IPS-15b (cell line): ENCODE measurements at regions not wholly inside any gene's neighbourhood (a gene's known extent, or its start where the extent isn't known, plus 50 kb on each side); places are given as distances from the start of the nearest gene placed in this dataset.

ENCODE experiments used
- H3K27me3 ChIP-seq: one replicate; pipeline ENCODE4 v1.6.1; 2013; ENCODE audit warnings: low read length; ENCODE audit not compliant: control insufficient read depth, insufficient read depth
- H3K36me3 ChIP-seq: one replicate; pipeline ENCODE4 v1.6.1; 2013; ENCODE audit warnings: low read length; ENCODE audit not compliant: control insufficient read depth, insufficient read depth
- H3K4me1 ChIP-seq: one replicate; pipeline ENCODE4 v1.6.1; 2013; ENCODE audit warnings: mild to moderate bottlenecking, low read length; ENCODE audit not compliant: control insufficient read depth, insufficient read depth
- H3K4me3 ChIP-seq: one replicate; pipeline ENCODE4 v1.5.1; 2013; ENCODE audit warnings: low read depth, low read length
- H3K9ac ChIP-seq: one replicate; pipeline ENCODE4 v1.6.1; 2013; ENCODE audit warnings: low read depth, mild to moderate bottlenecking, low read length
- H3K9me3 ChIP-seq: one replicate; pipeline ENCODE4 v1.6.1; 2013; ENCODE audit warnings: mild to moderate bottlenecking, low read length; ENCODE audit not compliant: control insufficient read depth, insufficient read depth

DNA sequence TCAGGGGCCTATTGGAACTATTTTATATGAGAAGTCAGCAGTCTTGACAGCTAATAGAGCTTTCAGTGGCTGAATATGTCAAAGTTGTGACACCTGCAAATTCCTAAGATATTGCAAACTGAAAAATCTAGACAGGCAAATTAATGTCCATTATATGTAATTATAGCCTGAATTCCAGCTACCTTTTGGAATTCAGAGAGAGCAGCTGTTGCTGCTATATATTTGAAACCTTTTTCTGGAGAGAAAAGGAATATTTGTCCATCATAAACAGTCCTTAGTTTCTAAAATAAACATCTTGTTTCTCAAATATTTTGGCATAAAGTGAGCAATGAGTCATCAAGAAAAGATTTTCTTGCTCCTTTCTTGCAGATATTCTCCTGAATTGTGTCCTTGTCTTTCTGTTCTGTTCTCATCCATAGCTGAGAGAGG lies 408.9 kb upstream of the SEMA3D start:
- H3K9me3 ChIP-seq: no peaks in the 10 kb centered on the region
- no peaks in the 10 kb centered on the region for H3K27me3 ChIP-seq
- no peaks in the 10 kb centered on the region for H3K36me3 ChIP-seq
- no peaks in the 10 kb centered on the region for H3K4me1 ChIP-seq
- no peak overlapping the region for H3K9ac ChIP-seq
- H3K4me3 ChIP-seq: no peak overlapping the region

GRCh38 chr7:85593355-85593754 lies 406.5 kb upstream of the SEMA3D start:
- Histone ChIP-seq H3K9ac (no peak overlapping the region), H3K27me3 (no peaks in the 10 kb centered on the region), H3K4me1 (no peaks in the 10 kb centered on the region), H3K4me3 (no peak overlapping the region), H3K9me3 (no peaks in the 10 kb centered on the region), H3K36me3 (no peaks in the 10 kb centered on the region)

DNA sequence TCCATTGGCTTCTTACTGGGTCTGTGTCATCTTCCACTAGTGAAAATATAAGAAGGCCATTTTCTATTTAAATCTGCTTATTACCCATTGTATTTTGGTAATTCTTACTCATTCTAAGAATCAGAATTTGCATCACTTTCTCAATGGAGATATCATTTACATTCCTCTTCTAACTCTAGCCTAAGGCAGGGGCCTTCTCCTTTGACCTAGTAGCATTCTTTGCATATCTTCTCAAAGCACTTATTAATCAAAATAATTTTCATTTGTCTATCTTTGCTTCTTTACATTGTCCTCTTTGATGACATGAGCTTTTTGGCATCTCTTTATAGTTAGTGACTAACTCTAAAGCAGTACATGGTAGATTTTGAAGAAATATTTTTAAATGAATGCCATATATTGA lies 400.9 kb upstream of the SEMA3D start:
- H3K4me1 ChIP-seq: no peaks in the 10 kb centered on the region
- no peak overlapping the region for H3K9ac ChIP-seq
- no peaks in the 10 kb centered on the region for H3K27me3 ChIP-seq
- H3K4me3 ChIP-seq: no peak overlapping the region
- no peaks in the 10 kb centered on the region for H3K36me3 ChIP-seq
- no peaks in the 10 kb centered on the region for H3K9me3 ChIP-seq

DNA sequence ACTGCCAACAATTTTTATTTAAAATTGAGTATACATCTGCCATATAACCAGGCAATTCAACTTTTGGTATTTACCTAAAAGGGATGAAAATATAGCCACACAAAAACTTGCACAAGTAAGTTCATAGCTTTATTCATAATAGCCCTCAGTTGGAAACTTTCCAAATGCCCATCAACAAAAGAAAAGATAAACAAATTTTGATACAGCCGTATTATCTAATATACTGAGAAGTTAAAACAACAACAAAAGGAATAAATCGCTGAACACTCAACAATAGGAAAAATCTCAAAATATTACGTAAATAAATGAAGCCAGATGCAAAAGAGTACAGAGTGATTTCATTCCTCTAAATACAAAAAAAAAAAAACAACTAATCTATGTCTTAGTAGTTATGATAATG lies 399.2 kb upstream of the SEMA3D start:
- Histone ChIP-seq H3K36me3 (no peaks in the 10 kb centered on the region), H3K27me3 (no peaks in the 10 kb centered on the region), H3K4me1 (no peaks in the 10 kb centered on the region), H3K4me3 (no peak overlapping the region), H3K9ac (no peak overlapping the region), H3K9me3 (no peaks in the 10 kb centered on the region)

- H3K36me3 ChIP-seq: no peaks in the 10 kb centered on the region
- no peaks in the 10 kb centered on the region for H3K4me1 ChIP-seq
- H3K9ac ChIP-seq: no peak overlapping the region
- H3K9me3 ChIP-seq: no peaks in the 10 kb centered on the region
- H3K4me3 ChIP-seq: no peak overlapping the region
- no peaks in the 10 kb centered on the region for H3K27me3 ChIP-seq
These were observed 396.5 kb upstream of the SEMA3D start for GRCh38 chr7:85583131-85583953.

GRCh38 chr7:85573844-85574243 lies 387.0 kb upstream of the SEMA3D start:
- Histone ChIP-seq H3K36me3 (no peaks in the 10 kb centered on the region), H3K4me3 (no peak overlapping the region), H3K27me3 (no peaks in the 10 kb centered on the region), H3K9me3 (no peaks in the 10 kb centered on the region), H3K4me1 (no peaks in the 10 kb centered on the region), H3K9ac (no peak overlapping the region)

DNA sequence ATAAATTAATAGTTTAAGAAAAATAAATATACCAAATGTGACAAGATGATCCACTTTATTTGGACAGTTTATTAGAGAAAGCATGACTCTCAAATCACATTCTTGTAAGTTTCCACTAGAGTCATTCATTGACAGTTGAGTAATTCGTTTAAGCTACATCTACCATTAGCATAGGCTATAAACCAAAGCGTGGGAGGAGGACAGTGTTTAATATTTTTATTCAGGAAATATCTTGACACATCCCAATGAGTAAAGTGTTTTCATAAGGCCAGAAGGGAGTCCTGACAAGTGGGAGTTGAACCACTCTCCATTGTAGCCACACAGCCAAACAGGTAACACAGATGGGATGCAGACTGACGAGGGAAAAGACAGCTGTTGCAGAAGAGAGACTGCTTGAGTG lies 386.5 kb upstream of the SEMA3D start:
- H3K27me3 ChIP-seq: no peaks in the 10 kb centered on the region
- no peak overlapping the region for H3K9ac ChIP-seq
- H3K4me1 ChIP-seq: no peaks in the 10 kb centered on the region
- H3K9me3 ChIP-seq: no peaks in the 10 kb centered on the region
- H3K4me3 ChIP-seq: no peak overlapping the region
- H3K36me3 ChIP-seq: no peaks in the 10 kb centered on the region

DNA sequence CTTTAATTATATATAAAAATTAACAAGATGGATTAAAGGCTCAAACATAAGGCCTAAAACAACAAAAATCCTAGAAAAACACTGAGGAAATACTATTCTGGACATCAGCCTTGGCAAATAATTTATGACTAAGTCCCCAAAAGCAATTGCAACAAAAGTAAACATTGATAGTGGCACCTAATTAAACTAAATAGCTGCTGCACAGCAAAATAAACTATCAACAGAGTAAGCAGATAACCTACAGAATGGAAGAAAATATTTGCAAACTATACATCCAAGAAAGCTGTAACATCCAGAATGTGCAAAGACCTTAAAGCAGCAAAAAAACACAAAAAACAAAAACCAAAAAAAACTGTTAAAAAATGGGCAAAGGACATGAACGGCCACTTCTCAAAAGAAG lies 384.0 kb upstream of the SEMA3D start:
- no peak overlapping the region for H3K4me3 ChIP-seq
- no peaks in the 10 kb centered on the region for H3K27me3 ChIP-seq
- H3K9me3 ChIP-seq: no peaks in the 10 kb centered on the region

GRCh38 chr7:85567983-85568382 lies 381.1 kb upstream of the SEMA3D start:
- H3K27me3 ChIP-seq: no peaks in the 10 kb centered on the region

More for the DNA sequence above, 384.0 kb upstream of the SEMA3D start:
- Histone ChIP-seq H3K9ac (no peak overlapping the region), H3K36me3 (no peaks in the 10 kb centered on the region), H3K4me1 (no peaks in the 10 kb centered on the region)

GRCh38 chr7:85566095-85566794 lies 379.4 kb upstream of the SEMA3D start:
- Histone ChIP-seq H3K4me1 (no peaks in the 10 kb centered on the region), H3K36me3 (no peaks in the 10 kb centered on the region), H3K9me3 (no peaks in the 10 kb centered on the region), H3K9ac (no peak overlapping the region), H3K4me3 (no peak overlapping the region), H3K27me3 (no peaks in the 10 kb centered on the region)

More at GRCh38 chr7:85567983-85568382, 381.1 kb upstream of the SEMA3D start:
- Histone ChIP-seq H3K9me3 (no peaks in the 10 kb centered on the region), H3K36me3 (no peaks in the 10 kb centered on the region), H3K4me1 (no peaks in the 10 kb centered on the region), H3K9ac (no peak overlapping the region), H3K4me3 (no peak overlapping the region)

DNA sequence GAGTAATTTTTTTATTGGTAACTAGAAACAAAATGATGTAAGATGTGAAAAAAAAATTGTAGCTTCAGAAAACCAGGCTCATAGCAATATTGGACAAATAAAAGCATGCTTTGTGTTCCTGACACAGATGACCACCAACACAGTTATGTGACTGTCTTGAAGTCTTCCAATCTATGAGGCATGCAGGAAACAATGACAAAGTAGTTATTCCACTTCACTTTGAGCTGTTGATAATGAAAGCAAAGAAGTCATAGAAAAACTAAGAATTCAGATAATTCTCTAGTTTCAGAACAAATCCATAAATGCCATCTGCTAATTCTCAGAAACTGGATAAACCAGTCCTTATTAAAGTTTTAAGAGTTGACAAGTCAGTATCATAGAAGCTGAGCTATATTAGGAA lies 378.4 kb upstream of the SEMA3D start:
- Histone ChIP-seq H3K4me1 (no peaks in the 10 kb centered on the region), H3K27me3 (no peaks in the 10 kb centered on the region), H3K9me3 (no peaks in the 10 kb centered on the region), H3K9ac (no peak overlapping the region), H3K4me3 (no peak overlapping the region), H3K36me3 (no peaks in the 10 kb centered on the region)

DNA sequence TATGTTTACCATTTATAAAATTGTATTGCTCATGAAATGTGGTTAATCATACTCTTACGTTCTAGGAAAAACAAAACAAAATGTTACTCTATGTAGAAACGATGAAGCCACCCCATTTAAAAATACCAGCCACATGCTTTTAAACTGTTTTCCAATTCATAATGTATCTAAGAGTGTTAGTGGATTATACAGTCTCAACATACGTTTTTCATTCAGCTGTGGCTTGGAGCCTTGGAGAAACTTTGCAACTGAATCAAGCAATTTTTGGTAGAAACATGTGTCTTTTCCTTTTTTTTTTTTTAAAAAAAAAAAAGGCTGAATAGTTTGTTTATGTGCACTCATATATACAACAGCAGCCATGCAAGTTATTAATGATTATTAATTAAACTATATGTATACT lies 378.0 kb upstream of the SEMA3D start:
- no peaks in the 10 kb centered on the region for H3K9me3 ChIP-seq
- H3K27me3 ChIP-seq: no peaks in the 10 kb centered on the region
- H3K4me3 ChIP-seq: no peak overlapping the region
- H3K9ac ChIP-seq: no peak overlapping the region
- no peaks in the 10 kb centered on the region for H3K4me1 ChIP-seq
- H3K36me3 ChIP-seq: no peaks in the 10 kb centered on the region
